ENCODE measurements at regions not wholly inside any gene's neighbourhood (a gene's known extent, or its start where the extent isn't known, plus 50 kb on each side); places are given as distances from the start of the nearest gene placed in this dataset.

DNA sequence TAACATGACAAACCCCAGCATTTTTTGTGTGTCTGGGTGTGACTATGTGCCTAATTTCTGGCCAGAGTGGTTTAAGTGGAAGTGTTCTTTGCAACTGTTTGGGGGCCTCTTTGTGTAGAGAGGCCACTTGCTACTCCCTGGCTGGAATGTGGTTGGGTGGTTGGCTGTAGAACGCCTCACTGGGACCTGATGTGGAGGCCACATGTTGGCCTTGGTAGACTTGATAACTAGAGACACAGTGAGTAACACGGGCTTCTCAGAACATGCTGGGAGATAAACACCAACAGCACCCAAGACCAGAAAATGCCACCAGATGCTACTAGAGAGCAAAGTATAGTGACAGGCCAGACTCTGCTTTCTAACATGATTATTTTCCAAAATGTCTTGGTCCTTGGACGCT is 111.2 kb upstream of the ZFP64 start:
- TF ChIP-seq POLR2A (IDR thresholded peaks at IDR 0.05; ENCODE audit: low read depth, low read length) (no peak), POLR2AphosphoS5 (IDR thresholded peaks at IDR 0.05; ENCODE audit: low read depth, low read length) (no peak), TAF1 (IDR thresholded peaks at IDR 0.05; ENCODE audit: borderline replicate concordance, low read depth, low read length) (no peak)

Measured in GM12892 (cell line).